ENCODE measurements at regions not wholly inside any gene's neighbourhood (a gene's known extent, or its start where the extent isn't known, plus 50 kb on each side); places are given as distances from the start of the nearest gene placed in this dataset.
A peak's percentile ranks its signal among the peaks of the same experiment; 100 is the strongest.

GRCh38 chr2:176473851-176474250 lies 204.6 kb downstream of the MTX2 start:
- CTCF ChIA-PET (ENCODE audit: low intra/inter-chr PET ratio, low total read pairs): no interaction called here
- H3K4me2 ChIP-seq (ENCODE audit: low read depth, low read length): no peak overlapping the region
- no peaks in the 10 kb centered on the region for H3K9me3 ChIP-seq (ENCODE audit: low read length)
- H3K4me1 ChIP-seq (ENCODE audit: insufficient read depth, low read length): 0 out of 2 replicates have a peak, but pooled peaks cover 10% of the 10 kb centered on the region
- intact Hi-C loops (cut with micrococcal nuclease; ENCODE audit: unreplicated experiment) (no loop called here), in situ Hi-C loops (cut with HindIII; ENCODE audit: extremely low pct_ligation_motif_present, low pct_unique_long_range_greater_than_20kb) (no loop called here)
- no peak for DNase-seq (ENCODE audit: low spot score)
- WGBS (ENCODE audit: low lambda C conversion rate): 41% methylated on average over 6 of the region's 6 CpGs
- ATAC-seq: no peak
- POLR2A ChIA-PET: no interaction called here
- TF ChIP-seq ZNF263 (CRISPR knock-in tag; IDR thresholded peaks at IDR 0.05) (0 out of 2 replicates have a peak, but pooled peaks have one; percentile 34), HOXD1 (CRISPR knock-in tag; IDR thresholded peaks at IDR 0.05) (no peak)
- H3K27ac ChIP-seq (ENCODE audit: extremely low read length, insufficient read depth, low read length): no peak overlapping the region
- peaks cover 0 to 30% of the 10 kb centered on the region in 2 experiments; a peak in 2 of 5 replicates for H3K27me3 ChIP-seq (ENCODE audit: control insufficient read depth in 1 of 2, insufficient read depth in 2 of 2, low read length in 2 of 2)
- no peak overlapping the region for H2AFZ ChIP-seq (ENCODE audit: low read length)
- H3K79me2 ChIP-seq (ENCODE audit: insufficient read depth, low read length): no peaks in the 10 kb centered on the region
- no peaks in the 10 kb centered on the region for H4K20me1 ChIP-seq (ENCODE audit: insufficient read depth, low read length)
- no peak overlapping the region for H3K4me3 ChIP-seq (replicated peaks in 1 of 3; ENCODE audit: insufficient read depth in 1 of 3, low read depth in 2 of 3, low read length in 3 of 3)
- no TSS peak for BruUV-seq (replicated peaks)
- no peak overlapping the region for H3K9ac ChIP-seq (ENCODE audit: insufficient read depth, low read depth, low read length)
- H3K36me3 ChIP-seq (replicated peaks in 1 of 2; ENCODE audit: control insufficient read depth in 1 of 2, insufficient read depth in 2 of 2, low read length in 2 of 2): no peaks in the 10 kb centered on the region
- FAIRE-seq: no peak

- DNase-seq (ENCODE audit: low spot score): no peak
- FAIRE-seq: no peak
- 13% methylated on average over 1 of the region's 1 CpG for WGBS (ENCODE audit: low lambda C conversion rate)
- intact Hi-C loops (cut with micrococcal nuclease; ENCODE audit: unreplicated experiment) (no loop called here), in situ Hi-C loops (cut with HindIII; ENCODE audit: extremely low pct_ligation_motif_present, low pct_unique_long_range_greater_than_20kb) (no loop called here)
- Histone ChIP-seq H3K79me2 (ENCODE audit: insufficient read depth, low read length) (no peaks in the 10 kb centered on the region), H3K9me3 (ENCODE audit: low read length) (no peaks in the 10 kb centered on the region), H3K9ac (ENCODE audit: insufficient read depth, low read depth, low read length) (no peak overlapping the region), H3K4me2 (ENCODE audit: low read depth, low read length) (no peak overlapping the region), H2AFZ (ENCODE audit: low read length) (no peak overlapping the region), H3K4me3 (replicated peaks in 1 of 3; ENCODE audit: insufficient read depth in 1 of 3, low read depth in 2 of 3, low read length in 3 of 3) (no peak overlapping the region), H3K36me3 (replicated peaks in 1 of 2; ENCODE audit: control insufficient read depth in 1 of 2, insufficient read depth in 2 of 2, low read length in 2 of 2) (no peaks in the 10 kb centered on the region), H3K4me1 (ENCODE audit: insufficient read depth, low read length) (0 out of 2 replicates have a peak, but pooled peaks cover 10% of the 10 kb centered on the region), H3K27ac (ENCODE audit: extremely low read length, insufficient read depth, low read length) (no peak overlapping the region), H3K27me3 (ENCODE audit: control insufficient read depth in 1 of 2, insufficient read depth in 2 of 2, low read length in 2 of 2) (peaks cover 0 to 12% of the 10 kb centered on the region in 2 experiments; a peak in 2 of 5 replicates), H4K20me1 (ENCODE audit: insufficient read depth, low read length) (no peaks in the 10 kb centered on the region)
- no TSS peak for BruUV-seq (replicated peaks)
- ChIA-PET POLR2A (no interaction called here), CTCF (ENCODE audit: low intra/inter-chr PET ratio, low total read pairs) (no interaction called here)
- TF ChIP-seq RELA (CRISPR knock-in tag; IDR thresholded peaks at IDR 0.05): no peak
- TF ChIP-seq MED13 (CRISPR knock-in tag; IDR thresholded peaks at IDR 0.05): no peak
- no peak for TF ChIP-seq ZNF746 (CRISPR knock-in tag; IDR thresholded peaks at IDR 0.05)
- TF ChIP-seq SP5 (CRISPR knock-in tag; IDR thresholded peaks at IDR 0.05; ENCODE audit: borderline replicate concordance, low read depth): no peak
- TF ChIP-seq CEBPB (IDR thresholded peaks at IDR 0.05; ENCODE audit: borderline replicate concordance, low read depth, low read length): no peak
- TF ChIP-seq ATRX (CRISPR knock-in tag; IDR thresholded peaks at IDR 0.05; ENCODE audit: borderline replicate concordance): no peak
- ATAC-seq: no peak
These were observed 208.1 kb downstream of the MTX2 start for GRCh38 chr2:176477336-176477735.

All from HepG2 (cell line).